HG02642 (cell line): ENCODE measurements at regions not wholly inside any gene's neighbourhood (a gene's known extent, or its start where the extent isn't known, plus 50 kb on each side); places are given as distances from the start of the nearest gene placed in this dataset.

ENCODE experiments used
- ATAC-seq: cut with Tn5 transposase; IDR thresholded peaks from one replicate; pipeline ENCODE4 v1.9.1; 2021; ENCODE audit warnings: mild to moderate bottlenecking; ENCODE audit not compliant: unreplicated experiment, poor library complexity

DNA sequence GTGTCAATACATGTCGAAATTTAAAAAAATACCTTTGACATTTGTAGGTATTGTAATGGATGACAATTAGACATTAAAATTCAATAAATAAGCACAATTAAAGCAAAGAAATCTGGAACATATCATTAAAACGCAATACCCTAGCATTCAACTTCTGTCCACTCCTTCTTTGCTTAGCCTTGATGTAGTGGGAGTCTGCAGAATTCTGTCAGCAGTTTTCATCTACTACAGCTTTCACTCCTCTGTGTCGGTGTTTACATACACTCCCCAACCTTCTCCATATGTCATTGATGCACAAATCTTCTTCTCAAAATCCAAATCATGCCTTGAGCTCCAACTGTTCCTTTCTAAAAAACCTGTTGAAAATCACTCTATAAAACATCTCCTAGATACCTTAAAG lies 1380.6 kb downstream of the DSC3 start:
- ATAC-seq = no peak

DNA sequence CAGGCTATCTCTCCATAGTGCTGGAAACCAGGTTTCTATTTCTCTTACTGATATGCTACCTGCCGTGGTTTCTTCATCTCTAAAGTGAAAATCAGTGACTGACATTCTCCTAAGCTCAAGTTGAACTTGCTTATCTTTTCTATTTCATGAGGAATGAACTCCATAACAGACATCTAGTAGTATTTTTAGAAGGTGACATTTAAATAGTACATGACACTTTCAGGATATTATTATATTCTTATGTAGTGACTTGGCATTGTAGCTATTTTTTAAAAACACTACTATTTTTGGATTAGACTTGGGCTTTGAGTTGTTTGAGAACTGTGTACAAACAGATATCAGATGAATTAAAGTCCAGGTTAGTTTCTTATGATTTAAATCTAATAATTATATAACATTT lies 1381.8 kb downstream of the DSC3 start:
- ATAC-seq = no peak

DNA sequence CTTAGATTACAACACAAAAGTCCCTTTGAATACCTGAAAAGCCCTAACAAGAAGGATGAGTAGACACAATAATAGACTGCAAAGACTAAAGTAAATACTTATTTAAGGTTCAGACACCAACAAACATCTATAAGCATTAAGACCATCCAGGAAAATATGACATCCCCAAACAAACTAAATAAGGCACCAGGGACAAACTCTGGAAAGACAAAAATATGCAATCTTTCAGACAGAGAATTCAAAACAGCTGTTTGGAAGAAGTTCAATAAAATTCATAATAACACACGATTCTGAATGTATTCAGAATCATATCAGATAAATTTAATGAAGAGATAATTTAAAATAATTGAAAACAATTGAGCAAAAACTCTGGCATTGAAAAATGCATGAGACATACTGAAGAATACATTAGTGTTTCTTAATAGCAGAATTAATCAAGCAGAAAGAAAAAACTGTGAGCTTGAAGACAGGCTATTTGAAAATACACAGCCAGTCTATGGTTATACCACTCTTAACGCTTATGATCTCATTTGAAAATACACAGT lies 1388.8 kb downstream of the DSC3 start:
- no peak for ATAC-seq

DNA sequence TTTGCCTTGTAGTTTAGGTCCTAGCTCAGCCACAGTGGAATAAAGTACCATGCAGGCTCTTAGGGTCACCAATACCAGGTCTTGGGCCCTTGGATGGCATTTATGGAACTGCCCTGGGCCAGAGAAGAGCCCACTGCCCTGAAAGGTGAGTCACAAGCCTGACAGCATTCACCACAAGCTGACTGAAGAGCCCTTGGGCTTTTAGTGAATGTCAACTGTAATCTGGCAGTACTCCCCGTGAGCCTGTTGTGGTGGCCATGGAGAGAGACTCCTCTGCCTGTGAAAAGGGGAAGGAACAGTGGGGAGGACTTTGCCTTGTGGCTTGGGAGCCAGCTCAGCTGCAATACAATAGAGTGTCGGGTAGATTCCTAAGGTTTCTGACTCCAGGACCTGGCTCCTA lies 1389.7 kb downstream of the DSC3 start:
- ATAC-seq = no peak

DNA sequence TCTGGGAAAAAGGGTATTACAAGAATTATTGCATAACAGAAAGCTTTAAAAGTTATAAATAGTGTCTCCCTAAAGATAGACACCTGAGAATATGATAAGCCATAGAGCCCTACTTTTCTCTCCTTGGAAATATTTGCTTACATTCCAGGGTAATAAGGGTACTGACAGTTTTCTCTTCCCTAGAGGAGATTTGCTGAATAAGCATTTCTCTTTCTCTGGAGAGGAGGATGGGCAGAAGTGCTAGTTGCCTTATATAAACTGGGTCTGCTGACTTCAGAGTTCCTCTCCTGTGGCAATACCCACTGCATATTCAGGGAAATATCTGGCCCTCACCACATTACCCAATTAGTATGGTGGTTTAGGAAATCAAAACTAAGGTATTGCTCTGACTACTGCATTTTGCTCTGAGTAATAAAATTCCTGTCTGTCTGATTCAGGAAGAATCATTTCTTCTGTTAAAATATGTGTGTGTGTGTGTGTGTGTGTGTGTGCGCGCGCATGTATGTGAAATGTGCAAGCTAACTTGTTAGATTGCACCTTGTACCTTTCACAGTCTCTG lies 1391.3 kb downstream of the DSC3 start:
- no peak for ATAC-seq

DNA sequence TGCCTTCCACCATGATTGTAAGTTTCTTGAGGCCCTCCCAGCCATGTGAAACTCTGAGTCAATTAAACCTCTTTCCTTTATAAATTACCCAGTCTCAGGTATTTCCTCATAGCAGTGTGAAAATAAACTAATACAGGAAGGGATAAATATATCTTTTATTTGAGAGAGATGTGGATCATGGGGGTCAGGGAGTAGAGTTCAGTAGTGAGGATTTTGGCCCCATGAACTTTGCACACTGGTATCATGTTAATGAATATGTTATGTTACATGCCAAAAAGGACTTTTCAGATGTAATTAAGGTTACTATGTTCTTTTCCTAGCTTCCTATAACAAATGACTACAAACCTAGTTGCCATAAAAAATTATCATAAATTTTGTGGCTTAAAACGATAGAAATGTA lies 1393.7 kb downstream of the DSC3 start:
- ATAC-seq = no peak

DNA sequence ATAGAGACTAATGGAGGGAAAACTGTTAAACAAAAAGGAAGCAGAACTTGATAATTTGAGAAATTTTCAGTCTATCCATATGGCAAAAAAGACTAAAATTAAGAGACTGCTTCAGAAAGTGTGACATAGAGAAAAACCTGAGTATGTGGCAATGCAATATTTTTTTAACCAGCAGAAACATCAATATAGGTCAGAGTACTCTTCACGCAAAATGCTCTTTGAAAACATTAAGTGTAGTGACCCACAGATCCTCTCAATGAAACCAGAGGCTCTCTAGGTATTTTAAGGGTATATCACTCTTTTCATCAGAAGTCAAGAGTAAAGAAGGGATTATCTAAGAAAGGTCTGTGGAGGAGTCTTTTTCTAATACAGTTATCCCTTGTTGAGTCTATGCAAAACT lies 1394.8 kb downstream of the DSC3 start:
- no peak for ATAC-seq

DNA sequence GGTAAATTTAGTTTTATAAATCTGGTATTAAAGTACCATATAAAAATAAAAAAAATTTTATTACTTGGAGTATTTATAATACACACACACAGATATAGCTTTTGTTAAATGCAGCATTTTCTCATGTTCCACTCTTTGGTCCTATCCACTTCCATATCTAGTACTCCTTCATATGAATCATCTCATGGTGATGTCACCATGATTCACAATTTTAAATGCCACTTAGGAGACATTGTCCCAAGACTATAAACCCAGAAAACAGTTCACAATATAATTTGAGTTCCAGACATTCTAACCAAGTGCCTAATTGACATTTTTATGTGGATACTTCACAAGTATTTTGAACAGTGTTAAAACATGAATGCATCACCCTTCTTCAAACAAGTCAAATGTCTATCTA lies 1398.3 kb downstream of the DSC3 start:
- no peak for ATAC-seq

DNA sequence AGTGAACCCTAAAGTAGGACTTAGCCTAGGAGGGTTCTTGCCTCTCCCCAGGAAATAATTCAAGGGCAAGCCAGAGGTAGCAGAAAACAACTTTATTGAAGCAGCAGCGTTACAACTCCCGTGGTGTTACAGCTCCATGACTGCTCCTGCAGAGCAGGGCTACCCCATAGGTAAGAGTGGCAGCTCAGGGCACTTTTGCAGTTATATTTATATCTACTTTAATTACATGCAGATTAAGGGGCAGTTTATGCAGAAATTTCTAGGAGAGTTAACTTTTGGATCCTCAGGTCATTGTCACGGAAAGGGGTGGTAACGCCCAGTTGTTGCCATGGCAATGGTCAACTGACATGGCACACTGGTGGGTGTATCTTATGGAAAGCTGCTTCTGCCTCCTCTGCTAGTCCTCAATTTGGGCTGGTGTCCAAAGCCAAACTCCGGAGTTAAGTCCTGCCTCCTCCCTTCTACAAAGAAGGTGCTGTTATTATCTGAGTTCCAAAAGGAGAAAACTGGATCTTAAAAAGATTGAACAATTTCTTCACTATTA lies 1413.0 kb downstream of the DSC3 start:
- ATAC-seq = no peak

DNA sequence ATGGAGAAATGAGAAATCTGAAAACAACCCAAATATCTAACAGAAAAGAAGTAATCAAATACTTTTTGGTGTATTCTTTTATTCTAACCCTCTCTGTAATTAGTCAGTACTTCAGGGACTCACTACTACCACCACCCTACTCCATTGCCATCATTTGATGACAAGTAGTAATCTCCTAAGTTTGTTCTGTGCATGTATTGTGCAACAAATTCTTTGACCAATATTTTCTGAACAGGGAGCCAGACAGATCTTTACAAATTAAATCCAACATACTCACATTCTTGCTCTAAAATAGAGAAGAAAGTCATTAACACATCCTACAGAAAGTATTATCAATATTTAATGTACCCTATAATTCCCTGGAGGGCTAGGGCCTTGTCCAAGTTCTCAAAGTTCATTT lies 1416.4 kb downstream of the DSC3 start:
- no peak for ATAC-seq

DNA sequence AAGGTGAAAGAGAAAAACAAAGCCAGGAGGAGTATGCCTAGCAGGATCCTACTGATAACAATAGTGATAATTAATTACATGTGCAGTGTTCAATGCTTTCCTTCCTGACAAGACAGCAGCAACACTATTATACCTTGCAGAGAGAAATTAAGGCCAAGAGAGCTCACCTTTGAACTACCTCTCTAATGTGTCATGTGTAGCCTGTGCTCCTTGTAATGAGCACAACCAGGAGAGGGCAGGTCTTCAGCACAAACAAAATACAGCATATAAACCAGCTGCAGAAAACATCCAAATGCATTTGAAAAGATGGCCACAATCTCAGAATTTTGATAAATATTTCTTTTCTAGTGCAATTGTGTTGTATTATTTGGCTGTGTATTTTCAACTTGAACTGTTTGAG lies 1425.7 kb downstream of the DSC3 start:
- no peak for ATAC-seq

DNA sequence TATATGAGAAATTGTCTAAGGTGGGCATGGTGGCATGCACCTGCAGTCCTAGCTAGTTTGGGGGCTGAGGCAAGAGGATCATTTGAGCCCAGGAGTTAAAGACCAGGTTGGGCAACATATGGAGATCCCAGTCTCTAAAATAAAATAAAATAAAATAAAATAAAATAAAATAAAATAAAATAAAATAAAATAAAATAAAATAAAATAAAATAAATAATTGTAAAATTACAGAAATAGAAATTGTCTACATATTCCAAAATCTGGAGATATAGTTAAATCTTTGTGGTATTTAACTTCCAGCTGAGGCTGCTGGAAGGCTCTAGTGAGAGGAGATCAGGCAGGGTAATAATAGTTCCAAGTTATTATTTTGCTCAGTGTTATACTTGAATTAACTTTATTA lies 1432.1 kb upstream of the CDH2 start:
- ATAC-seq = no peak

DNA sequence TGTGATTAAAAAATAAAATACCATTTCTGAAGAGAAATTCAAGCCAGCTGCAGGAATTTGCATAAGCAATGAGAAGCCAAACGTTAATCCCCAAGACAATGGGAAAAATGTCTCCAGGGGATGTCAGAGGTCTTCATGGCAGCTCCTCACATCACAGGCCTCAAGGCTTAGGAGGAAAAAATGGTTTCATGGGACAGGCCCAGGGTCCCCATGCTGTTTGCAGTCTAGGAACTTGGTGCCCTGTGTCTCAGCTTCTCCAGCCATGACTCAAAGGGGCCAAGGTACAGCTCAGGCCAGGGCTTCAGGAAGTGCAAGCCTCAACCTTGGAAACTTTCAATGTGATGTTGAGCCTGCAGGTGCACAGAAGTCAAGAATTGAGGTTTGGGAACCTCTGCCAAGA lies 1428.4 kb upstream of the CDH2 start:
- ATAC-seq = no peak

DNA sequence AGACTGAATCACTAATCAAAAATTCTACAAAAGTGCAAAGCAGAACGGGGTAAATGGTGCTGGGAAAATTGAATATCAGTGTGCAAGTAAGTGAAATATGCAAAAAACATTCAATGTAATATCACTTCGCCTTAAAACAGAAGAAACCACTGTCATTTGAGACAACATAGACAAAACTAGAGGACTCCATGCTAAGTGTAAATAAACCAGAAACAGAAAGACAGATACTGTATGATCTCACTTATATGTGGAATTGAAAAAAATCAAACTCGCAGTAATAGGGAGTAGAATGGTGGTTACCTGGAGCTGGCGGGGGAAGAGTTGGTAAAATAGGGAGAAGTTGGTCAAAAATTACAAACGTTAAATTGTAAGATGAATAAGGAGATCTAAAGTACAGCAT lies 1420.0 kb upstream of the CDH2 start:
- ATAC-seq = no peak

DNA sequence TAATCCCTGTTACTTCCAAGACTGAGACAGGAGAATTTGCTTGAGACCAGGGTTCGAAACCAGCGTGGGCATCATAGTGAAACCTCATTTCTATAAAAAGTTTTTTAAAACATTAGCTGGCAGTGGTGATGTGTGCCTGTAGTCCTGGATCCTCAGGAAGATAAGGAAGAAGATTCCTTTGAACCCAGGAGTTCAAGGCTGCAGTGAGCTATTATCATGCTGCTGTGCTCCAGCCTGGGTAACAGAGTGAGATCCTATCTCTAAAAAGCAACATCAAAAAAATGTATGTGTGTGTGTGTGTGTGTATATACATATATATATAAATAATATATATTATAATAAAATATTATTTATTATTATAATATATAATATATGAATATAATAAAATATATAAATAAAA lies 1417.6 kb upstream of the CDH2 start:
- ATAC-seq = no peak

DNA sequence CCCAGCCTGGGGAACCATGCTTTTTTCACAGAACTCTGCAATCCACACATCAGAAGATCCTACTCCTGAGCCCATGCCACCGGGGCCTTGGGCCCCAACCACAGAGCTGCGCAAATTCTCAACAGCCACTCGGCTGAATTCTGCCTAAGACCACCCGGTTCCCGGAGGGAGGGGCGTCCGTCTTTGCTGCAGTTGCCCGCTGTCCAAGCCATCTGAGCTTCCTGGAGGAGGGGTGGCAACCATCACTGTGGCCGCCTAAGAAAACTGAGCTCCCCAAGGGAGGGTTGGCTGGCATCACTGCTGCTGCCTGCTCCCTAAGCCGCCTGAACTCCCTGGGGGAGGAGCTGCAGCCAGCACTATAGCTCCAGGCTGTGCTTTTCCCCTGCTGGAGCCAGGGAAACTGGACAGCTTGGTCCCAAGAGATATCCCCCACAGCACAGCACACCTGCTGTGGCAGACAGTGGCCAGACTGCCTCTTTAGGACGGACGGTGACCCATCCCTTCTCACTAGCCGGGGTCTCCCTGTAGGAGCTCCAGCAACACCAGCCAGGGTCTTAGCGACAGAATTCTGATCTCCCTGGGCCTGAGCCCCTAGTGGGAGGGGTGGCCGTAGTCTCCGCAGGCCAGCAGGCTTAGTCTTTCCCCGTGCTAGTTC lies 1411.6 kb upstream of the CDH2 start:
- no peak for ATAC-seq

DNA sequence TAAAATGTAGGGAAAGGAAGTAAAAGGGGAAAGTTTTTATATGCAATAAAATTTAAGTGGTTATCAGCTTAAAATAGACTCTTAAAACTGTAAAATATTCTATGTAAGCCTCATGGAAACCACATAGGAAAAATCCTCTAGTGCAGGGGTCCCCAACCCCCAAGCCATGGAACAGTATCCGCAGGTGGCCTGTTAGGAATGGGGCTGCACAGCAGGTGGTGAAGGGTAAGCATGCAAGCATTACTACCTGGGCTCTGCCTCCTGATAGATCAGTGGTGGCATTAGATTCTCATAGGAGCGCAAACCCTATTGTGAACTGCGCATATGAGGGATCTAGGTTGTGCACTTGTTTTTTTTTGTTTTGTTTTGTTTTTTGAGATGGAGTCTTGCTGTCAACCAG lies 1409.3 kb upstream of the CDH2 start:
- ATAC-seq = no peak

DNA sequence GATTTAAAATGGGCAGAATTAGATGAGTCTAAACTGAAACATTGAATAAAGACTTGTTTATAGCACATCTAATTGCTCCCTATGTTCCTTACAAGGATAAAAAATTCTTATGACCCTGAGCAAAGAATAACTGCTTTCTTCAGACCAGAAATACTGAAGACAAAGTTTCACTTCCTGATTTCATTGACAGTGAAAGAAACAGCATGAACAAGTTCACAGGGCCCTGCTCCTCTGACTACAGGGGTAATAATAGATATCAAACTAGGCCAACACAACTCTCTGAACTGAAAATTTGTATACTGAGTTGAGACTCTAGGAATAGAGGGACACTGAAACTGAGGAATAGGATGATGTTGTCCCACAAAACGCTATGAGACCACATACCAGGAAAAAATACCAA lies 1383.3 kb upstream of the CDH2 start:
- peak; percentile 83 for ATAC-seq

DNA sequence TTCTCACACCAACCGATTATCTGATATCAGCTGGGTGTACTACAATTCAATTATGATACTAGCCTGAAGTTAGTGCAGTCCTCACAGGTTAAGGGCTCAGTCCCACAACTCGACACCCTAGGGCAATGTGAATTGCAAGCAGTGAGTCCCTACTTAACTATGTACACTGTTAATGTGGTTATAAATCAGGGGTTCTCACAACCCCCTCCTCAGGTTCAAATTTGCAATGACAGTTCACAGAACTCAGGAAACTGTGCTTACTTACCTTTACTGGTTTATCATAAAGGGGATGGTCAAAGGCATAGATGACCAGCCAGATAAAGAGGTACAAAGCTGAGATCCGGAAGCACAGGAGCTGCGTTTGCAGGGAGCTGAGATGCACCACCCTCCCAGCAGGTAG lies 1379.1 kb upstream of the CDH2 start:
- no peak for ATAC-seq

DNA sequence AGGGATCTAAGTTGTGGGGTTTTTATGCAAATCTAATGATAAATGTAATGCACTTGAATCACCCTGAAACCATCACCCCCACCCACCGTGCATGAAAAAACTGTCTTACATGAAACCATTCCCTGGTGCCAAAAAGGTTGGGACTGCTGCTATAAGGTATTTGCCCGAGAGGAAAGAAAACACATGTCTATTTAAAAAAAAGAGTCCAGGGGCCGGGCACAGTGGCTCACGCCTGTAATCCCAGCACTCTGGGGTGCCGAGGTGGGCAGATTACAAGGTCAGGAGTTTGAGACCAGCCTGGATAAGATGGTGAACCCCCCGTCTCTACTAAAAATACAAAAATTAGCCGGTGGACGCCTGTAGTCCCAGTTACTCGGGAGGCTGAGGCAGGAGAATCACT lies 1372.8 kb upstream of the CDH2 start:
- ATAC-seq = no peak

DNA sequence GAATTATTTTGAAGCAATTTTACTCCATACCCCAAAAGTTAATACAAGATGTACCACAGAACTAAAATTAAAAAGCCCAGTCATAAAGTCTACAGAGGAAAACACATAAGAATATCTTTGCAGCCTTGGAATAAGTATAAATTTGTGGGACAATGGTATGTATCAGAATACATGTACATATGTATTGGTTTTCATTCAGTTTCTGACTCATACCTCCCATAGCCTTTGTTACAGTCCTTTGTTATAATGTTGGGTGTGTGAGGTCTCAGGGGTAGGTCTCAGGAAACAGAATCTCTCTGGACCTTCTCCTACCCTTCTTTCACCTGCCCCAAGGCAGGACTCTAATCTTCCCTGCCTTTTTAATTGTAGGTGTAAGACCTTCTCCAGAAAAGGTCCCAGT lies 1370.7 kb upstream of the CDH2 start:
- no peak for ATAC-seq

DNA sequence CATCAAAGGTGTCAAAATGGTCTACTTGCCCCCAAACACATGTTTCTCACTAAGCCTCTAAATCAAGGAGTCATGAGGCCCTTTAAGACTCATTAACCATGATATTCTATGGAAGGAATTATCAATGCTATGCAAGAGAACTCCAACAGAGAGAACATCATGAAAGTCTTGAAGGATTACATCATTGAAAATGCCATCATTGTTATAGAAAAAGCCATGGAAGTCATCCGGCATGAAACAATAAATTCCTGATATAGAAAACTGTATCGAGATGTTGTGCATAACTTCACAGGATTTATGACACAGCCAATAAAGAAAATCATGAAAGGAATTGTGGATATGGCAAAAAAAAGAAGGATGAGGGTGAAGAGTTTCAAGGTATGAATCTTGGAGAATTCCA lies 1363.6 kb upstream of the CDH2 start:
- ATAC-seq = no peak
